ENCODE measurements at regions not wholly inside any gene's neighbourhood (a gene's known extent, or its start where the extent isn't known, plus 50 kb on each side); places are given as distances from the start of the nearest gene placed in this dataset.

GRCh38 chr2:30078521-30078920 is 68.3 kb upstream of the YPEL5 start:
- POLR2A ChIA-PET, result no interaction called here
- H3K4me3 ChIP-seq (ENCODE audit: low read depth, low read length), result no peak overlapping the region
- no peak for DNase-seq (ENCODE audit: low read depth, low spot score)
- CTCF ChIA-PET, result interaction anchor here (0.9 to 3.0 kb wide), 3 partner anchors 10 to 37 kb away, joined by 3 to 9 read pairs (median 6); no protein-coding TSS in a partner anchor
- no peak for TF ChIP-seq CTCF (IDR thresholded peaks at IDR 0.05; ENCODE audit: insufficient read depth, low read length, missing control alignments)

- TF ChIP-seq CTCF (IDR thresholded peaks at IDR 0.05; ENCODE audit: insufficient read depth, low read length, missing control alignments), result no peak
- no peak overlapping the region for H3K4me3 ChIP-seq (ENCODE audit: low read depth, low read length)
- ChIA-PET POLR2A (no interaction called here), CTCF (interaction anchor here (0.8 to 10.1 kb wide), 3 partner anchors 13 to 163 kb away, joined by 3 to 182 read pairs (median 27); no protein-coding TSS in a partner anchor)
- no peak for DNase-seq (ENCODE audit: low read depth, low spot score)
Observed at GRCh38 chr2:30084915-30085314, 61.9 kb upstream of the YPEL5 start.

GRCh38 chr2:30089171-30089570 is 57.6 kb upstream of the YPEL5 start:
- CTCF ChIA-PET, result interaction anchor here (1.0 to 10.1 kb wide), 6 partner anchors 10 to 75 kb away, joined by 3 to 182 read pairs (median 12); no protein-coding TSS in a partner anchor

GRCh38 chr2:30095402-30095801 is 51.4 kb upstream of the YPEL5 start:
- no peak overlapping the region for H3K4me3 ChIP-seq (ENCODE audit: low read depth, low read length)
- ChIA-PET CTCF (interaction anchor here (1.2 to 3.8 kb wide), 4 partner anchors 13 to 23 kb away, joined by 3 to 83 read pairs (median 4); no protein-coding TSS in a partner anchor), POLR2A (no interaction called here)
- no peak for DNase-seq (ENCODE audit: low read depth, low spot score)
- TF ChIP-seq CTCF (IDR thresholded peaks at IDR 0.05; ENCODE audit: insufficient read depth, low read length, missing control alignments), result no peak

More at GRCh38 chr2:30089171-30089570, 57.6 kb upstream of the YPEL5 start:
- TF ChIP-seq CTCF (IDR thresholded peaks at IDR 0.05; ENCODE audit: insufficient read depth, low read length, missing control alignments), result no peak
- no peak overlapping the region for H3K4me3 ChIP-seq (ENCODE audit: low read depth, low read length)
- POLR2A ChIA-PET, result no interaction called here
- DNase-seq (ENCODE audit: low read depth, low spot score), result no peak

- ChIA-PET POLR2A (no interaction called here), CTCF (interaction anchor here (1.5 to 1.6 kb wide), 2 partner anchors 17 to 19 kb away, joined by 6 read pairs; no protein-coding TSS in a partner anchor)
- H3K4me3 ChIP-seq (ENCODE audit: low read depth, low read length), result no peak overlapping the region
- TF ChIP-seq CTCF (IDR thresholded peaks at IDR 0.05; ENCODE audit: insufficient read depth, low read length, missing control alignments), result no peak
- no peak for DNase-seq (ENCODE audit: low read depth, low spot score)
Observed at GRCh38 chr2:30096451-30096850, 50.4 kb upstream of the YPEL5 start.
